ENCODE measurements at regions not wholly inside any gene's neighbourhood (a gene's known extent, or its start where the extent isn't known, plus 50 kb on each side); places are given as distances from the start of the nearest gene placed in this dataset.

DNA sequence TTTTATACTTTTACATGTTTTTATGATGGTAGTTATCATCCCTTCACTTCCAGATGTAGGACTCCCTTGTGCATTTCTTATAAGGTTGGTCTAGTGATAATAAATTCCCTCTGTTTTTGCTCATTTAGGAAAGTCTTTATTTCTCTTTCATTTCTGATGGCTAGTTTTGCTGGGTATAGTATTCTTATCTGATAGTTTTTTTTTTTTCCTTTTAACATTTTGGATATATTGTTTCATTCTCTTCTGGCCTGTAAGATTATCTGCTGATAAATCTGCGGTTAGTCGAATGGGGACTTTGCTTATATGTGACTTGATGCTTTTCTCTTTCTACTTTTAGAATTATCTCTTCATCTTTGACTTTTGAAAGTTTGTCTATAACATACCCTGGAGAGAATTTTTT is 153.1 kb upstream of the MPHOSPH6 start:
- TF ChIP-seq SP1 (IDR thresholded peaks at IDR 0.05): no peak
- TF ChIP-seq TARDBP (IDR thresholded peaks at IDR 0.05): no peak

Data from HEK293T (cell line).